ENCODE measurements at regions not wholly inside any gene's neighbourhood (a gene's known extent, or its start where the extent isn't known, plus 50 kb on each side); places are given as distances from the start of the nearest gene placed in this dataset.

DNA sequence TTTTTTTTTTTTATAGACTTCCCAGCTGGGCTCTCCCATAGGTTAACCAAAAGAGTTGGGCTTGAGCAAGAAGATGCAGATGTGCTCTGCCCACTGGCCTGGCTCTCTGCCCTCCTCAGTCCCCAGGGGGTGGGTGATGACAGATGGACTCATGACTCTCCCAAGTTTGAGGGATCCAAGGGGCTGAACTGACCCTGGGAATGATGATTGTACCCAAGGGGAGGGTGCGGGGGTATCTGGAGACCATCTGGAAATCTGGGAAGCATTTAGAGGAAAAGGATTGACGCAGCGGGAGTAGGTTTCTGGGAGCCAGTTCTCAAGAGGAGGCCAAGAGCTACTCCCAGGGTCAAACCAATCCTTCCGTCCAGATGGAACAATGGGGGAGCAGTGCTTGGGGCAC lies 330.8 kb downstream of the CYP26B1 start:
- Histone ChIP-seq H3K36me3 (ENCODE audit: control insufficient read depth, insufficient read depth, low read length) (no peaks in the 10 kb centered on the region), H3K9me3 (replicated peaks; ENCODE audit: control insufficient read depth, insufficient read depth, low read depth, low read length) (no peaks in the 10 kb centered on the region), H3K27me3 (ENCODE audit: control insufficient read depth in 2 of 2, insufficient read depth in 2 of 2, low read length in 2 of 2) (no peaks in the 10 kb centered on the region; a peak in 1 of 5 replicates), H3K27ac (ENCODE audit: extremely low read depth, low read depth, low read length) (no peak overlapping the region), H4K20me1 (replicated peaks; ENCODE audit: control insufficient read depth, insufficient read depth, low read length) (no peaks in the 10 kb centered on the region), H3K4me3 (no peak overlapping the region), H3K79me2 (ENCODE audit: control insufficient read depth, insufficient read depth, low read length) (no peaks in the 10 kb centered on the region), H3K4me1 (replicated peaks in 1 of 2; ENCODE audit: control insufficient read depth in 2 of 2, insufficient read depth in 2 of 2, low read length in 2 of 2) (no peaks in the 10 kb centered on the region), H2AFZ (ENCODE audit: low read depth, low read length) (no peak overlapping the region), H3K9ac (ENCODE audit: insufficient read depth in 1 of 2, low read depth in 2 of 2, low read length in 2 of 2) (no peak overlapping the region), H3K4me2 (ENCODE audit: insufficient read depth, low read length) (no peak overlapping the region), H3K9me1 (ENCODE audit: control insufficient read depth, insufficient read depth, low read length) (no peaks in the 10 kb centered on the region)
- intact Hi-C loops (cut with micrococcal nuclease) (no loop called here), in situ Hi-C loops (cut with MboI) (loop anchor here (10.0 kb wide), 1 partner anchor 928 kb away; no protein-coding TSS in a partner anchor)
- DNase-seq (ENCODE audit: extremely low read depth in 1 of 4, low spot score in 3 of 4) (no peak), FAIRE-seq (no peak), ATAC-seq (no peak)
- WGBS (ENCODE audit: insufficient coverage, low coverage, missing lambda C conversion rate), result 0% methylated on average over 4 of the region's 4 CpGs
- ChIA-PET POLR2A (interaction anchor here (0.6 kb wide), 2 partner anchors 20 to 192 kb away, joined by 3 read pairs; no protein-coding TSS in a partner anchor), CTCF (ENCODE audit: low intra/inter-chr PET ratio) (no interaction called here)
- no TSS peak for BruUV-seq (replicated peaks)
- no peak for TF ChIP-seq PTBP1 (IDR thresholded peaks at IDR 0.05; ENCODE audit: low read depth, low read length)
- TF ChIP-seq FOSL1 (tag; conservative IDR thresholded peaks at IDR 0.05), result no peak
- TF ChIP-seq ZNF717 (CRISPR knock-in tag; IDR thresholded peaks at IDR 0.05), result no peak

- H3K9ac ChIP-seq (ENCODE audit: insufficient read depth in 1 of 2, low read depth in 2 of 2, low read length in 2 of 2), result no peak overlapping the region
- POLR2A ChIA-PET, result no interaction called here
- no peak for DNase-seq (ENCODE audit: extremely low read depth in 1 of 4, low spot score in 3 of 4)
- in situ Hi-C loops (cut with MboI), result loop anchor here (10.0 kb wide), 1 partner anchor 929 kb away; no protein-coding TSS in a partner anchor
- no peaks in the 10 kb centered on the region for H3K4me1 ChIP-seq (replicated peaks in 1 of 2; ENCODE audit: control insufficient read depth in 2 of 2, insufficient read depth in 2 of 2, low read length in 2 of 2)
- H3K27me3 ChIP-seq (ENCODE audit: control insufficient read depth in 2 of 2, insufficient read depth in 2 of 2, low read length in 2 of 2), result no peaks in the 10 kb centered on the region; a peak in 1 of 5 replicates
- no peak for FAIRE-seq
- H3K79me2 ChIP-seq (ENCODE audit: control insufficient read depth, insufficient read depth, low read length), result no peaks in the 10 kb centered on the region
- no TSS peak for BruUV-seq (replicated peaks)
- H3K4me3 ChIP-seq, result no peak overlapping the region
- CTCF ChIA-PET (ENCODE audit: low intra/inter-chr PET ratio), result no interaction called here
- no peak overlapping the region for H2AFZ ChIP-seq (ENCODE audit: low read depth, low read length)
- H3K36me3 ChIP-seq (ENCODE audit: control insufficient read depth, insufficient read depth, low read length), result no peaks in the 10 kb centered on the region
- intact Hi-C loops (cut with micrococcal nuclease), result no loop called here
- H3K27ac ChIP-seq (ENCODE audit: extremely low read depth, low read depth, low read length), result no peak overlapping the region
- H4K20me1 ChIP-seq (replicated peaks; ENCODE audit: control insufficient read depth, insufficient read depth, low read length), result no peaks in the 10 kb centered on the region
- H3K4me2 ChIP-seq (ENCODE audit: insufficient read depth, low read length), result no peak overlapping the region
- no peak for ATAC-seq
- 1% methylated on average over 5 of the region's 5 CpGs for WGBS (ENCODE audit: insufficient coverage, low coverage, missing lambda C conversion rate)
- no peaks in the 10 kb centered on the region for H3K9me1 ChIP-seq (ENCODE audit: control insufficient read depth, insufficient read depth, low read length)
- H3K9me3 ChIP-seq (replicated peaks; ENCODE audit: control insufficient read depth, insufficient read depth, low read depth, low read length), result no peaks in the 10 kb centered on the region
- TF ChIP-seq ELF1 (tag; IDR thresholded peaks at IDR 0.05), result no peak
- no peak for TF ChIP-seq KAT8 (IDR thresholded peaks at IDR 0.05; ENCODE audit: low read depth)
- no peak for TF ChIP-seq RAD21 (CRISPR knock-in tag; conservative IDR thresholded peaks at IDR 0.05 in 1 of 2, IDR thresholded peaks at IDR 0.05 in 1 of 2)
- TF ChIP-seq ZNF507 (tag; conservative IDR thresholded peaks at IDR 0.05), result no peak
- no peak for TF ChIP-seq KDM1A (IDR thresholded peaks at IDR 0.05)
- no peak for TF ChIP-seq LARP7 (IDR thresholded peaks at IDR 0.05)
- TF ChIP-seq ZNF175 (CRISPR knock-in tag; IDR thresholded peaks at IDR 0.05; ENCODE audit: low read depth), result no peak
- TF ChIP-seq SMARCC2 (IDR thresholded peaks at IDR 0.05; ENCODE audit: low read depth), result no peak
- no peak for TF ChIP-seq E2F1 (CRISPR knock-in tag; IDR thresholded peaks at IDR 0.05)
- TF ChIP-seq TFAM (CRISPR knock-in tag; conservative IDR thresholded peaks at IDR 0.05), result no peak
Measured at GRCh38 chr2:71815701-71816474, 331.8 kb downstream of the CYP26B1 start.

All from K562 (cell line).